ENCODE measurements at regions not wholly inside any gene's neighbourhood (a gene's known extent, or its start where the extent isn't known, plus 50 kb on each side); places are given as distances from the start of the nearest gene placed in this dataset.

DNA sequence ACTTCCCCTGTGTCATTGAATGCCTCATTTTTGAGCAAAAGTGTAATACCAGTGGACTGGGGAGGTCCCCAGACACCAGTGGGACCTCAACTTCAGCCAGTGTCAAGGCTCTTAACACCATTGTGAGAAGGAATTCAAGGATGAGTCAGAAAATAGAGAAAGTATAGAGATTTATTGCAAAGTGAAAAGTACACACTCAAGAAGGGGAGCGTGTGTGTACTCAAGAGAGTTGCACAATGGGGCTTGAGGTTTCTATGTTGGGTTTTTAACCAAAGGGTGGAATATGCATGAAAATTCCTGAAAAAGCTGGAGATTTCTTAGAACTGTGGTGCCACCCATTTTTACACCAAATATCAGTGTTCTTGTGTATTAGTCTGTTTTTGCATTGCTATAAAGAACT lies 81.9 kb downstream of the ADCYAP1 start:
- Histone ChIP-seq H3K36me3 (ENCODE audit: insufficient read depth, low read length) (no peaks in the 10 kb centered on the region), H3K79me2 (ENCODE audit: insufficient read depth, low read length) (no peaks in the 10 kb centered on the region), H4K20me1 (ENCODE audit: insufficient read depth, low read length) (no peaks in the 10 kb centered on the region), H3K4me3 (ENCODE audit: low read depth in 1 of 2, low read length in 2 of 2) (no peak overlapping the region), H2AFZ (ENCODE audit: low read depth, low read length) (no peak overlapping the region), H3K9ac (ENCODE audit: low read depth, low read length) (no peak overlapping the region), H3K4me2 (ENCODE audit: insufficient read depth, low read length) (no peak overlapping the region), H3K27me3 (ENCODE audit: insufficient read depth, low read length, poor library complexity) (no peaks in the 10 kb centered on the region), H3K27ac (ENCODE audit: low read length) (no peak overlapping the region), H3K4me1 (ENCODE audit: insufficient read depth, low read length) (no peaks in the 10 kb centered on the region), H3K9me3 (ENCODE audit: insufficient read depth, low read length, severe bottlenecking) (no peaks in the 10 kb centered on the region)
- ATAC-seq (ENCODE audit: insufficient read depth, low read depth) (no peak), DNase-seq (no peak)
- no peak for TF ChIP-seq EZH2 (IDR thresholded peaks at IDR 0.05; ENCODE audit: borderline replicate concordance, low read depth, low read length, severe bottlenecking)
- TF ChIP-seq, protein P1, sequence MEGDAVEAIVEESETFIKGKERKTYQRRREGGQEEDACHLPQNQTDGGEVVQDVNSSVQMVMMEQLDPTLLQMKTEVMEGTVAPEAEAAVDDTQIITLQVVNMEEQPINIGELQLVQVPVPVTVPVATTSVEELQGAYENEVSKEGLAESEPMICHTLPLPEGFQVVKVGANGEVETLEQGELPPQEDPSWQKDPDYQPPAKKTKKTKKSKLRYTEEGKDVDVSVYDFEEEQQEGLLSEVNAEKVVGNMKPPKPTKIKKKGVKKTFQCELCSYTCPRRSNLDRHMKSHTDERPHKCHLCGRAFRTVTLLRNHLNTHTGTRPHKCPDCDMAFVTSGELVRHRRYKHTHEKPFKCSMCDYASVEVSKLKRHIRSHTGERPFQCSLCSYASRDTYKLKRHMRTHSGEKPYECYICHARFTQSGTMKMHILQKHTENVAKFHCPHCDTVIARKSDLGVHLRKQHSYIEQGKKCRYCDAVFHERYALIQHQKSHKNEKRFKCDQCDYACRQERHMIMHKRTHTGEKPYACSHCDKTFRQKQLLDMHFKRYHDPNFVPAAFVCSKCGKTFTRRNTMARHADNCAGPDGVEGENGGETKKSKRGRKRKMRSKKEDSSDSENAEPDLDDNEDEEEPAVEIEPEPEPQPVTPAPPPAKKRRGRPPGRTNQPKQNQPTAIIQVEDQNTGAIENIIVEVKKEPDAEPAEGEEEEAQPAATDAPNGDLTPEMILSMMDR (IDR thresholded peaks at IDR 0.05; ENCODE audit: borderline replicate concordance, extremely low read depth, low read length, poor library complexity, severe bottlenecking): no peak

DNA sequence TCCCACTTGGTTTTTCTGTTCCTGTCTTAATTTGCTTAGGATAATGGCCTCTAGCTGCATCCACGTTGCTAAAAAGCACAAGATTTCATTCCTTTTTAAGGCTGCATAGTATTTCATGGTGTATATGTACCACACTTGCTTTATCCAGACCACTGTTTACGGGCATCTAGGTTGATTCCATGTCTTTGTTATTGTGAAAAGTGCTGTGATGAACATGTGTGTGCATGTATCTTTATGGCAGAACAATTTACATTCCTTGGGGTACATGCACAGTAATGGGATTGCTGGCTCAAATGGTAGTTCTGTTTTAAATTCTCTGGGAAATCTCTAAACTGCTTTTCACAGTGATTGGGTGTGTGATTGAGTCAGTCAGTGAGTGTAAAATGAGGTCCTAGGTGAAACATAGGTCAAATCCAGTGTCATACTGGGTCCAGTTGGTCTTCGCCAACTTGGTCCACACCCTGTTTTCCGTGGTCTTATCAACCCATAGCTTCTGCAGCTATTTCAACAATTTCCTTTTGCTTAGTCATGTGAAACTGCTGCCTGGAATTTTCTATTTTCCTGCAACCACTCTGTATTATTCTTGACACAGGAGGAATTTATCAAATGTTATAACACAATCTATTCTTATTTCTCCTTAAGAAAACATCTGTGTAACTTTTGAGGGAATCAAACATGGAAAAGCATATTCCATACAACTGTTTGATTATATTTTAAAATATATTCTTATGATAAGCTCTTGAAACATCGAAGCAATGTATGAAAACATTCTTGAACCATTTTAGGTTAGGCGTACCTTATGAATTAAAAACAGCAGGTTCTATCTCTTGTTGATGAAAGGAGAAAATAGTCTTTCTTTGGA lies 82.9 kb downstream of the ADCYAP1 start:
- DNase-seq (no peak), ATAC-seq (ENCODE audit: insufficient read depth, low read depth) (no peak)
- Histone ChIP-seq H3K4me2 (ENCODE audit: insufficient read depth, low read length) (no peak overlapping the region), H2AFZ (ENCODE audit: low read depth, low read length) (no peak overlapping the region), H3K79me2 (ENCODE audit: insufficient read depth, low read length) (no peaks in the 10 kb centered on the region), H3K4me1 (ENCODE audit: insufficient read depth, low read length) (no peaks in the 10 kb centered on the region), H4K20me1 (ENCODE audit: insufficient read depth, low read length) (no peaks in the 10 kb centered on the region), H3K9ac (ENCODE audit: low read depth, low read length) (no peak overlapping the region), H3K9me3 (ENCODE audit: insufficient read depth, low read length, severe bottlenecking) (no peaks in the 10 kb centered on the region), H3K27ac (ENCODE audit: low read length) (no peak overlapping the region), H3K27me3 (ENCODE audit: insufficient read depth, low read length, poor library complexity) (no peaks in the 10 kb centered on the region), H3K36me3 (ENCODE audit: insufficient read depth, low read length) (no peaks in the 10 kb centered on the region), H3K4me3 (ENCODE audit: low read depth in 1 of 2, low read length in 2 of 2) (no peak overlapping the region)
- TF ChIP-seq EZH2 (IDR thresholded peaks at IDR 0.05; ENCODE audit: borderline replicate concordance, low read depth, low read length, severe bottlenecking): no peak
- TF ChIP-seq, protein P1 (IDR thresholded peaks at IDR 0.05; ENCODE audit: borderline replicate concordance, extremely low read depth, low read length, poor library complexity, severe bottlenecking): no peak

DNA sequence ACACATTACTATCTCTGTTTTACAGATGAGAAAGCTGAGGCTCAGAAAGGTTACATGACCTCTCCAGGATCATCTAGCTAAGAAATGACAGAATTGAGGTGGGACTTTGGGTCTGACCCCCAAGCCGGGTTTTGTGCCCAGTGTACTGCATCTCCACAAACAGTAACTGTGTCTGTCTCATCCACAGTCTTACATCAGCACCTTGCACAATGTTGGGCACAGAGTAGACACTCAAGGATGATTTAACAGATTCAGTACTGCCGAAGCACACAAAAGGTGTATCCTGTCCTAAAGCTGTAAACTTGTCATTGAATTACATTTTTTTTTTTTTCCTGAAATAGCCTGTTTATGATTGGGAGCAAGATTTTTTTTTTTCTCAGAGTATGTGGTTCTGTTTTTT lies 84.8 kb downstream of the ADCYAP1 start:
- no peak for DNase-seq
- no peak for ATAC-seq (ENCODE audit: insufficient read depth, low read depth)
- no peaks in the 10 kb centered on the region for H3K9me3 ChIP-seq (ENCODE audit: insufficient read depth, low read length, severe bottlenecking)
- no peaks in the 10 kb centered on the region for H3K79me2 ChIP-seq (ENCODE audit: insufficient read depth, low read length)
- no peak overlapping the region for H2AFZ ChIP-seq (ENCODE audit: low read depth, low read length)
- no peak overlapping the region for H3K9ac ChIP-seq (ENCODE audit: low read depth, low read length)
- H3K27ac ChIP-seq (ENCODE audit: low read length): no peak overlapping the region
- no peak overlapping the region for H3K4me2 ChIP-seq (ENCODE audit: insufficient read depth, low read length)
- no peak overlapping the region for H3K4me3 ChIP-seq (ENCODE audit: low read depth in 1 of 2, low read length in 2 of 2)
- H3K27me3 ChIP-seq (ENCODE audit: insufficient read depth, low read length, poor library complexity): no peaks in the 10 kb centered on the region
- TF ChIP-seq, protein P1 (IDR thresholded peaks at IDR 0.05; ENCODE audit: borderline replicate concordance, extremely low read depth, low read length, poor library complexity, severe bottlenecking): no peak
- no peak for TF ChIP-seq EZH2 (IDR thresholded peaks at IDR 0.05; ENCODE audit: borderline replicate concordance, low read depth, low read length, severe bottlenecking)
- no peaks in the 10 kb centered on the region for H4K20me1 ChIP-seq (ENCODE audit: insufficient read depth, low read length)
- no peaks in the 10 kb centered on the region for H3K4me1 ChIP-seq (ENCODE audit: insufficient read depth, low read length)
- H3K36me3 ChIP-seq (ENCODE audit: insufficient read depth, low read length): no peaks in the 10 kb centered on the region

All from DND-41 (cell line).